ENCODE measurements at regions not wholly inside any gene's neighbourhood (a gene's known extent, or its start where the extent isn't known, plus 50 kb on each side); places are given as distances from the start of the nearest gene placed in this dataset.

DNA sequence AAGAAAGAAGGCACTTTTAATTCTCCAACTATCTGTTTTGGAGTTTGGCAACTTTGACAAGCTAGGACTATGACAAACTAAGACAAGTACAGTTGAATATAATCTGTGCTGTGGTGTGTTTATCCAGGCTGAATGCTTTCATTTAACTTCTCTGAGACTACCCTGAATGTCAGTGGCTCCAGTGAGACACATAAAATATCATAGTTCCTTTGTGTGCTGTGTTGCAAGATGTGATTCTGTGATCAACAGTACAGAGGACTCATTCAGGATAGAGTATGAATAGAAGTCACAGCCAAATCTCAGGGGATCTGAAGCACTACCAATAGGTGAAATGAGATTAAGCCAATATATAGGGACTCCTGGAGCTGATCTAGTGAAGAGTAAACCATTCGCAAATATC, 876.9 kb upstream of the FBXO33 start:
- peaks cover 9% of the 10 kb centered on the region for H3K4me1 ChIP-seq (ENCODE audit: insufficient read depth, low read length)
- no peak overlapping the region for H3K9ac ChIP-seq (ENCODE audit: low read length)
- no TSS peak for BruUV-seq (replicated peaks)
- TF ChIP-seq EZH2phosphoT487 (IDR thresholded peaks at IDR 0.05; ENCODE audit: borderline replicate concordance, low read length) (no peak), EZH2 (IDR thresholded peaks at IDR 0.05; ENCODE audit: low read length, unreplicated experiment) (no peak)
- H3K27ac ChIP-seq (ENCODE audit: low read length), result no peak overlapping the region
- no peak overlapping the region for H3K4me2 ChIP-seq (ENCODE audit: low read length)
- intact Hi-C loops (cut with micrococcal nuclease), result no loop called here
- no peak overlapping the region for H3K4me3 ChIP-seq (ENCODE audit: low read length)
- no peaks in the 10 kb centered on the region for H3K9me2 ChIP-seq (replicated peaks; ENCODE audit: low read length)
- no peaks in the 10 kb centered on the region for H3K27me3 ChIP-seq (ENCODE audit: low read length)
- H3K36me3 ChIP-seq (ENCODE audit: low read depth, low read length), result no peaks in the 10 kb centered on the region
- H3K9me3 ChIP-seq (ENCODE audit: low read length), result no peaks in the 10 kb centered on the region
- ATAC-seq (no peak), DNase-seq (no peak)
- no peaks in the 10 kb centered on the region for H4K20me1 ChIP-seq (ENCODE audit: low read length)
- ChIA-PET POLR2A (ENCODE audit: unreplicated experiment) (no interaction called here), CTCF (no interaction called here)
- H2AFZ ChIP-seq (ENCODE audit: low read length), result no peak overlapping the region
- H3F3A ChIP-seq (ENCODE audit: low read length, unreplicated experiment), result peaks cover 4% of the 10 kb centered on the region
- H3K79me2 ChIP-seq (ENCODE audit: low read length), result no peaks in the 10 kb centered on the region

DNA sequence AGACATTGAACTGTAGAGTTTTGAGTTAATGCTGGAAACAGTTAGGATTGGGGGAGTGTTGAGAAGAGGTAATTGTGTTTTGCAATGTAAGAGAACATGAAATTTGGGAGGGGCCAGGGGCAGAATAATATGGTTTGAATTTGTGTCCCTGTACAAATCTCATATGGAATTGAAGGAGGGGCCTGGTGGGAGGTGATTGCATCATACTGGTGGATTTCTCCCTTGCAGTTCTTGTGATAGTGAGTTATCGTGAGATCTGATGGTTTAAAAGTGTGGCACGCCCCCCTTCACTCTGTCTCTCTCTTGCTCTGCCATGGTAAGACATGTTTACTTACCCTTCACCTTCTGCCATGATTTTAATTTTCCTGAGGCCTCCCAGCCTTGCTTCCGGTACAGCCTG, 876.0 kb upstream of the FBXO33 start:
- Histone ChIP-seq H3K4me2 (ENCODE audit: low read length) (no peak overlapping the region), H4K20me1 (ENCODE audit: low read length) (no peaks in the 10 kb centered on the region), H3K79me2 (ENCODE audit: low read length) (no peaks in the 10 kb centered on the region), H3K9me3 (ENCODE audit: low read length) (no peaks in the 10 kb centered on the region), H3K9me2 (replicated peaks; ENCODE audit: low read length) (no peaks in the 10 kb centered on the region), H3K27me3 (ENCODE audit: low read length) (no peaks in the 10 kb centered on the region), H3K27ac (ENCODE audit: low read length) (no peak overlapping the region), H3F3A (ENCODE audit: low read length, unreplicated experiment) (peaks cover 4% of the 10 kb centered on the region), H3K4me1 (ENCODE audit: insufficient read depth, low read length) (peaks cover 9% of the 10 kb centered on the region), H3K9ac (ENCODE audit: low read length) (no peak overlapping the region), H3K36me3 (ENCODE audit: low read depth, low read length) (no peaks in the 10 kb centered on the region), H2AFZ (ENCODE audit: low read length) (no peak overlapping the region), H3K4me3 (ENCODE audit: low read length) (no peak overlapping the region)
- no peak for ATAC-seq
- intact Hi-C loops (cut with micrococcal nuclease), result no loop called here
- ChIA-PET CTCF (no interaction called here), POLR2A (ENCODE audit: unreplicated experiment) (no interaction called here)
- no TSS peak for BruUV-seq (replicated peaks)
- no peak for DNase-seq
- TF ChIP-seq EZH2 (IDR thresholded peaks at IDR 0.05; ENCODE audit: low read length, unreplicated experiment), result no peak
- TF ChIP-seq, protein P1, sequence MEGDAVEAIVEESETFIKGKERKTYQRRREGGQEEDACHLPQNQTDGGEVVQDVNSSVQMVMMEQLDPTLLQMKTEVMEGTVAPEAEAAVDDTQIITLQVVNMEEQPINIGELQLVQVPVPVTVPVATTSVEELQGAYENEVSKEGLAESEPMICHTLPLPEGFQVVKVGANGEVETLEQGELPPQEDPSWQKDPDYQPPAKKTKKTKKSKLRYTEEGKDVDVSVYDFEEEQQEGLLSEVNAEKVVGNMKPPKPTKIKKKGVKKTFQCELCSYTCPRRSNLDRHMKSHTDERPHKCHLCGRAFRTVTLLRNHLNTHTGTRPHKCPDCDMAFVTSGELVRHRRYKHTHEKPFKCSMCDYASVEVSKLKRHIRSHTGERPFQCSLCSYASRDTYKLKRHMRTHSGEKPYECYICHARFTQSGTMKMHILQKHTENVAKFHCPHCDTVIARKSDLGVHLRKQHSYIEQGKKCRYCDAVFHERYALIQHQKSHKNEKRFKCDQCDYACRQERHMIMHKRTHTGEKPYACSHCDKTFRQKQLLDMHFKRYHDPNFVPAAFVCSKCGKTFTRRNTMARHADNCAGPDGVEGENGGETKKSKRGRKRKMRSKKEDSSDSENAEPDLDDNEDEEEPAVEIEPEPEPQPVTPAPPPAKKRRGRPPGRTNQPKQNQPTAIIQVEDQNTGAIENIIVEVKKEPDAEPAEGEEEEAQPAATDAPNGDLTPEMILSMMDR (conservative IDR thresholded peaks at IDR 0.05; ENCODE audit: low read depth, low read length), result no peak
- no peak for TF ChIP-seq EZH2phosphoT487 (IDR thresholded peaks at IDR 0.05; ENCODE audit: borderline replicate concordance, low read length)

DNA sequence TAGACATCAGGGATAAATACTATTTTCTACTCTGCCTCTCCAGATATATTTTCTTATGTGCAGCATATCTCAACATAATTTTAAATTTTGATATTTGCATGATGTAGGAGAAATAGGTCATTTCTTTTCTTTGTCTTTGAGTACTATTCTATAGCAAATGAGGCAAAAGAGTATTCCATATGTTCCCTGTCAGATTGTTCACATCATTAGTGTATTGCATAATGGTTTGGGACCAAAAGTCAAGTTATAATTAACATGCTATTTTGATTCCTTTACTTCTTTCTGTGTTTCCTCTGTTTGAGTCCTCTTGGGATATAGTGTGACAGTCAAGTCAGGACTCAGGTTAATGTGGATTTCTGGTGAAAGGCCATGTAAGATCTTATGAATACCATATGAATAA, 864.6 kb upstream of the FBXO33 start:
- ChIA-PET POLR2A (ENCODE audit: unreplicated experiment) (no interaction called here), CTCF (no interaction called here)
- H3K4me2 ChIP-seq (ENCODE audit: low read length), result no peak overlapping the region
- BruUV-seq (replicated peaks), result no TSS peak
- H2AFZ ChIP-seq (ENCODE audit: low read length), result no peak overlapping the region
- H4K20me1 ChIP-seq (ENCODE audit: low read length), result no peaks in the 10 kb centered on the region
- no peaks in the 10 kb centered on the region for H3K79me2 ChIP-seq (ENCODE audit: low read length)
- ATAC-seq (no peak), DNase-seq (no peak)
- no peak overlapping the region for H3K27ac ChIP-seq (ENCODE audit: low read length)
- no peak overlapping the region for H3K9ac ChIP-seq (ENCODE audit: low read length)
- H3K4me3 ChIP-seq (ENCODE audit: low read length), result no peak overlapping the region
- intact Hi-C loops (cut with micrococcal nuclease), result no loop called here
- H3K27me3 ChIP-seq (ENCODE audit: low read length), result no peaks in the 10 kb centered on the region
- no peaks in the 10 kb centered on the region for H3F3A ChIP-seq (ENCODE audit: low read length, unreplicated experiment)
- no peaks in the 10 kb centered on the region for H3K4me1 ChIP-seq (ENCODE audit: insufficient read depth, low read length)
- H3K9me2 ChIP-seq (replicated peaks; ENCODE audit: low read length), result no peaks in the 10 kb centered on the region
- no peaks in the 10 kb centered on the region for H3K36me3 ChIP-seq (ENCODE audit: low read depth, low read length)
- no peaks in the 10 kb centered on the region for H3K9me3 ChIP-seq (ENCODE audit: low read length)
- TF ChIP-seq EZH2phosphoT487 (IDR thresholded peaks at IDR 0.05; ENCODE audit: borderline replicate concordance, low read length) (no peak), EZH2 (IDR thresholded peaks at IDR 0.05; ENCODE audit: low read length, unreplicated experiment) (no peak)
- TF ChIP-seq, protein P1 (conservative IDR thresholded peaks at IDR 0.05; ENCODE audit: low read depth, low read length), result no peak
